ENCODE measurements at regions not wholly inside any gene's neighbourhood (a gene's known extent, or its start where the extent isn't known, plus 50 kb on each side); places are given as distances from the start of the nearest gene placed in this dataset.

DNA sequence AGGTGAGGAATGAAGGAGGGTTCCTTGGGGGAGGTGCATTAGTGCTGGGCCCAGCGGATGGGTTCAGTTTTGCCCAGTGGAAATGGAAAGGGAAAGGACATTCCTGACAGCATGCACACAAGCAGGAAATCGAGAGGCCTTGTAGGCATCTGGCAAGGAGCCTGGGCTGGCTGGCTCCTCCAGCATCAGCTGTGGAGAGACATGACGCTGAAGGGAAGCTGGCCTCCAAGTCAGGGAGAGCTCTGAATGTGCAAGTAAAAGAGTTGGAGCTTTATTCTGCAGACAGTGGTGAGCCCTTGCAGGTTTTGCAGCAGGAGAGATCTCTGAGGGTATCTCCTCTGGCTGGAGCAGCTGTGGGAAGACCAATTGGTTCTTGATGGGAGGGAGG lies 154.3 kb downstream of the MRPL14 start:
- DNase-seq (ENCODE audit: low spot score) = peak; percentile 78
- Histone ChIP-seq H3K36me3 (replicated peaks; ENCODE audit: insufficient read depth, low read depth) (no peaks in the 10 kb centered on the region), H3K27me3 (no peaks in the 10 kb centered on the region), H3K4me2 (peak overlapping the region; percentile 45), H2AFZ (peak overlapping the region; percentile 24), H4K20me1 (ENCODE audit: insufficient read depth, poor library complexity, severe bottlenecking) (no peaks in the 10 kb centered on the region), H3K4me1 (ENCODE audit: insufficient read depth) (peaks cover 31% of the 10 kb centered on the region), H3K4me3 (no peak overlapping the region), H3K79me2 (no peaks in the 10 kb centered on the region), H3K9me3 (ENCODE audit: low read depth) (no peaks in the 10 kb centered on the region), H3K27ac (peak overlapping the region; percentile 92), H3K9me2 (replicated peaks; ENCODE audit: insufficient read depth) (no peaks in the 10 kb centered on the region)
- 56% methylated on average over 3 of the region's 3 CpGs for WGBS (ENCODE audit: low lambda C conversion rate, missing lambda C conversion rate)
- TF ChIP-seq, protein P1, sequence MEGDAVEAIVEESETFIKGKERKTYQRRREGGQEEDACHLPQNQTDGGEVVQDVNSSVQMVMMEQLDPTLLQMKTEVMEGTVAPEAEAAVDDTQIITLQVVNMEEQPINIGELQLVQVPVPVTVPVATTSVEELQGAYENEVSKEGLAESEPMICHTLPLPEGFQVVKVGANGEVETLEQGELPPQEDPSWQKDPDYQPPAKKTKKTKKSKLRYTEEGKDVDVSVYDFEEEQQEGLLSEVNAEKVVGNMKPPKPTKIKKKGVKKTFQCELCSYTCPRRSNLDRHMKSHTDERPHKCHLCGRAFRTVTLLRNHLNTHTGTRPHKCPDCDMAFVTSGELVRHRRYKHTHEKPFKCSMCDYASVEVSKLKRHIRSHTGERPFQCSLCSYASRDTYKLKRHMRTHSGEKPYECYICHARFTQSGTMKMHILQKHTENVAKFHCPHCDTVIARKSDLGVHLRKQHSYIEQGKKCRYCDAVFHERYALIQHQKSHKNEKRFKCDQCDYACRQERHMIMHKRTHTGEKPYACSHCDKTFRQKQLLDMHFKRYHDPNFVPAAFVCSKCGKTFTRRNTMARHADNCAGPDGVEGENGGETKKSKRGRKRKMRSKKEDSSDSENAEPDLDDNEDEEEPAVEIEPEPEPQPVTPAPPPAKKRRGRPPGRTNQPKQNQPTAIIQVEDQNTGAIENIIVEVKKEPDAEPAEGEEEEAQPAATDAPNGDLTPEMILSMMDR (IDR thresholded peaks at IDR 0.05; ENCODE audit: poor library complexity) = no peak
- TF ChIP-seq EZH2 (IDR thresholded peaks at IDR 0.05; ENCODE audit: borderline replicate concordance) = no peak
- TF ChIP-seq EZH2phosphoT487 (IDR thresholded peaks at IDR 0.05; ENCODE audit: low read depth, severe bottlenecking, unreplicated experiment) = no peak

DNA sequence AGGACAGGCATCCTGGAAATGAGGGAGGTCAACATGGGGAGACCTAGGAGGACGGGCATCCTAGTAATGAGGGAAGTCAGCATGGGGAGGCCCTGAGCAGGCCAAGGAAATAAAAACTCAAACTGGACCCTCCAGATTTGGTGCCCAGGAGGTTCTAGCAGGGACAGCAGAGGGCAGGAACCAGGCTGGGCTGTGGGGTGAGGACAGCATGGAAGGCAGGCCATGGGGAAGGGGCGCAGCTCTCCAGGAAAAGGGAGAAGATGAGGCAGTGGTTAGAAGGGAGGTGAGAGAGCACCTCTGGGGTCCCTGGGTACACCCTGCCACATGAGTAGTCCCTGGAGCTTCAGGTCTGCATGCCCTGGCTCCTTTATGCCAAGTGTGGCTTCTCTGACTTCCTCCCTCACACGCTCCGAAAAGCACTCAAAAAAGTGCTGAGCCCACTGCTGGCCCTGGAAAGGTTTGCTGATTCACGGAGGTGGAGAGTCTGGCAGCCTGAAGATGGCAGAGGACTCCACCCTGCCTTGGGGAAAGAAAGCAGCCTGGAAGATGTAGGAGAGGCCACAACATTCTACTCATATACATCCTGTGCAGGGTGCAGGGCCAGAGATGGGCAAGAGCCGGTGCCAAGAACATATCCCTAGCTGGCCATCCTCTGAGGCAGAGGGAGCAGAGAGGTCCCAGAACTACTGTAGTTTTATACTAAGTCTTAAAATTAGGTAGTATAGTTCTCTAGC lies 154.9 kb downstream of the MRPL14 start:
- WGBS (ENCODE audit: low lambda C conversion rate, missing lambda C conversion rate) = 82% methylated on average over 6 of the region's 6 CpGs
- Histone ChIP-seq H3K9me2 (replicated peaks; ENCODE audit: insufficient read depth) (no peaks in the 10 kb centered on the region), H3K27me3 (no peaks in the 10 kb centered on the region), H3K4me3 (no peak overlapping the region), H3K79me2 (no peaks in the 10 kb centered on the region), H3K4me2 (peak overlapping the region; percentile 21), H4K20me1 (ENCODE audit: insufficient read depth, poor library complexity, severe bottlenecking) (no peaks in the 10 kb centered on the region), H2AFZ (peak overlapping the region; percentile 24), H3K27ac (peak overlapping the region; percentile 92), H3K36me3 (replicated peaks; ENCODE audit: insufficient read depth, low read depth) (no peaks in the 10 kb centered on the region), H3K9me3 (ENCODE audit: low read depth) (no peaks in the 10 kb centered on the region), H3K4me1 (ENCODE audit: insufficient read depth) (peaks cover 27% of the 10 kb centered on the region)
- TF ChIP-seq EZH2phosphoT487 (IDR thresholded peaks at IDR 0.05; ENCODE audit: low read depth, severe bottlenecking, unreplicated experiment) (no peak), EZH2 (IDR thresholded peaks at IDR 0.05; ENCODE audit: borderline replicate concordance) (no peak)
- TF ChIP-seq, protein P1 (IDR thresholded peaks at IDR 0.05; ENCODE audit: poor library complexity) = no peak
- DNase-seq (ENCODE audit: low spot score) = no peak

DNA sequence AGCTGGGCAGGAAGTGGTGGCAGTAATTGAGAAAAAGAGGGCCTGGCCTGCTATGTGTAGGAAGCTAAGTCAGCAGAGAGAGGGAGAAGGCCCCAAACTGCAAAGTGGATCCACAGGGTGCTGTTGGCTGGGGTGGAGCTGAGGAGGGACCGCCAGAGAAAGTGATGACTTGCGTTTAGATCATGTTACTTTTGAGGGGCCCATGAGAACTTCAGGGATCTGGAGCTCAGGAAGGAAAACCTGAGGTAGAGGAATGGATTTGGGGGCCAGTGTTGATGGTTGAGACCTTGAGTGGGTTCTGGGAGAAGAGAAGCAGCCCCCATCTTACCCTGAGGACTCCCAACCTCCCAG lies 155.5 kb downstream of the MRPL14 start:
- H3K79me2 ChIP-seq = no peaks in the 10 kb centered on the region
- H4K20me1 ChIP-seq (ENCODE audit: insufficient read depth, poor library complexity, severe bottlenecking) = no peaks in the 10 kb centered on the region
- no peak overlapping the region for H3K4me3 ChIP-seq
- H3K9me2 ChIP-seq (replicated peaks; ENCODE audit: insufficient read depth) = no peaks in the 10 kb centered on the region
- DNase-seq (ENCODE audit: low spot score) = no peak
- H3K9me3 ChIP-seq (ENCODE audit: low read depth) = no peaks in the 10 kb centered on the region
- TF ChIP-seq EZH2phosphoT487 (IDR thresholded peaks at IDR 0.05; ENCODE audit: low read depth, severe bottlenecking, unreplicated experiment) (no peak), EZH2 (IDR thresholded peaks at IDR 0.05; ENCODE audit: borderline replicate concordance) (no peak)
- TF ChIP-seq, protein P1 (IDR thresholded peaks at IDR 0.05; ENCODE audit: poor library complexity) = no peak
- no peaks in the 10 kb centered on the region for H3K27me3 ChIP-seq
- H3K4me1 ChIP-seq (ENCODE audit: insufficient read depth) = peaks cover 23% of the 10 kb centered on the region
- H3K27ac ChIP-seq = peak overlapping the region; percentile 92
- WGBS (ENCODE audit: low lambda C conversion rate, missing lambda C conversion rate) = 95% methylated on average over 2 of the region's 2 CpGs
- H3K4me2 ChIP-seq = no peak overlapping the region
- H3K36me3 ChIP-seq (replicated peaks; ENCODE audit: insufficient read depth, low read depth) = no peaks in the 10 kb centered on the region
- no peak overlapping the region for H2AFZ ChIP-seq

Data from hepatocyte (in vitro differentiated cells).